ENCODE measurements at regions not wholly inside any gene's neighbourhood (a gene's known extent, or its start where the extent isn't known, plus 50 kb on each side); places are given as distances from the start of the nearest gene placed in this dataset.
"Not testable (repeated sequence)": the region's sequence is repeated elsewhere in the genome, so short reads cannot be mapped to it uniquely, and the experiment has no call there.

DNA sequence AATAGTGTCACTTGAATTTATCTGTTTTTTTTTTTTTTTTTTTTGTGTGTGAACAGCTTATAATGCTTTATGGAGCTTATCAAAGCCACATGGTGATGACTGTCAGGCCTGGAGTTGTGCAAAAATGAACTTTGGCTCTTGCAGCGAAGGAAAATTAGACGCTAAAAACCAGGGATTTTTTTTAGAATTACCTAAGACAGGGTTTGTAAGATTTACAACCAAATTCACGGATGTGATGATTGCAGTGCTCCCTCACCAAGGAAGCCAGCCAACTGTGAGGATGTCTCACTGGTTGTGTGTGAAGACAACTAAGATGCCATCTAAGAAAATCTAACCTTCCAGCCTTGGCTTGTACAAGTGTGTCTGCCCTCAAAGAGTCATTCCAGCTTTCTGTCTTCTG lies 127.1 kb upstream of the SLC4A4 start:
- DNase-seq: no peak

DNA sequence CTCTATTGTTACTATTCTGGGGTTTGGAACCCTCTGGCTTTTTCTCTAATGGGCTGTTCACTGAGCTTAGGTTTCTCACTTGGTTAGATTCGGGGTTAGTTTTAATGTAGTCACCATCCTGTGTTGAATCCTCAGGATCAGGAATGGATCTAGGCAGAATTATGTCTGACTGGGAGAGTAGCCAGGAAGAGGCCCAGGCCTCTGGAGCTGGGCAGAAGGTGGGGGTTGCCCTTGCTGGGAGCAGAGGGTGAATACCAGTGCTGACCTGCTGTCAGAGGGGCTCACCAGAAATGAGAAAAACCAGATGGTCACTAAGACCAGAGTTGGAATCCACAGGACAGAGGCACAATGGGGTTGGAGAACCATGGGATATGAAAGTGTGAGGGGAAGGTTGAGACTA lies 126.6 kb upstream of the SLC4A4 start:
- no peak for DNase-seq

DNA sequence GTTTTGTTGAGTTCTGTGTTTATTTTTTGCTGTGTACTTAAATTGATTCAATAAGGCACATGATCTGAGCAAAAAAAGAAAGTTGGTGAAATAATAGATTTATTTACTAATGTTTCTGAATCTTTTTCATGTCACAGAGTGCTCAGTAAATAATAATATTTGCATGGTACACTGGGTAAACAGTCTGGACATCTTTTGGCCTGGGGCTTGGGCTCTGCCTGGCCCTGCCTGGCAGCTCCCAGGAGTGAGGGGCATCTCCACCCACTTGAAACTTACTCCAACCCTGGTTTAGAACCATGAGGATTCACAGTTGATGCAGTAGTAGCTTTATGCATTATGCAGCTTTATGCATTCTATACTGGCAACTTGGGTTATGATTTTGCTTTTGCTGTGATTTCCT lies 124.2 kb upstream of the SLC4A4 start:
- DNase-seq: no peak

DNA sequence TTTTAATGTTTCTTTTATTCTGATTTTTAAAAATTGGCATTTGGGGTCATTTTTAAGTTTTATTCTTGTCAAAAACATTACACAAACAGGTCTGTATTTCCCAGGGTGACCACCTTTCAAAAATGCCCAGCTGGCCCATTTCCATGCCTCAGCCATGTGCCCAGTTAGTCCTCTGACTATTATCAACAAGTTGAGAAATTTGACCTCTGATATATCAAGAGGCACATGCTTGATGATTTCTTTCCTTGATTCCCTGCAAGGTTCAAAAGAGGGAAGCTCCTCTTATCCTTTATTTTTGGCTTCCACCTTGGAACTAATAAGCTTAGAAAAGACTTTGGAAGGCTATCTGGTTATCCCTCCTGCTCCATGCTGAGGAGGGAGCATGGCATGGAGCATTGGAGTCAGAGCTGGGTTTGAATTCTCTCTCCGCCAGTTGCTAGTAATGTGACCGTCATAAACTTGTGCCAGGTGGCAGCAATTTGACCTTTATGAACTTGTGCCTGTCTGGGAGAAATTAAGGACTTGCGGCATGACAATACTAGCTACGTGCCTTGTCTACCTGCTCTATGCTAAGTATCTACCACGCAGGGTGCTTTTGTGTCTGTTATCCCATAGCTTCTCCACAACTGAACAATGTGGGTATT lies 122.4 kb upstream of the SLC4A4 start:
- DNase-seq: no peak

DNA sequence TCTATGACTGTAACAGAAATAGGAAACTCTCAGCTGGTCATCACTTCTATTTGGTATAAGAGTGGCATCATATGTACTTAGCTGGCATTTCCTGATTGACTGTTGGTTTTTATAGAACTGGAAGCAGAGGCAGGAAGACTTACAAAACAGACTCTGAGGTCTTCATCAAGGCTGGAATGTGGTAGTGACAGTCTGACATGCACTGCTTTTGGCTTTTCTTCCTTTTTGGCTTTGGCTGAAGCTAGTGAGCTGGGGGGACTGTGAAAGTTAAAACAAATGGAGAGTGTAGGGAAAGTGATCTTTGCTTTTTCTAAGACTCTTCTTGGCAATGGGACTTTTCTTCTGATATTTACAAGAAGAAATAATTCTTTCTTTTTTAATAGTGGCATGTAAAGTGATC lies 121.1 kb upstream of the SLC4A4 start:
- DNase-seq: no peak

DNA sequence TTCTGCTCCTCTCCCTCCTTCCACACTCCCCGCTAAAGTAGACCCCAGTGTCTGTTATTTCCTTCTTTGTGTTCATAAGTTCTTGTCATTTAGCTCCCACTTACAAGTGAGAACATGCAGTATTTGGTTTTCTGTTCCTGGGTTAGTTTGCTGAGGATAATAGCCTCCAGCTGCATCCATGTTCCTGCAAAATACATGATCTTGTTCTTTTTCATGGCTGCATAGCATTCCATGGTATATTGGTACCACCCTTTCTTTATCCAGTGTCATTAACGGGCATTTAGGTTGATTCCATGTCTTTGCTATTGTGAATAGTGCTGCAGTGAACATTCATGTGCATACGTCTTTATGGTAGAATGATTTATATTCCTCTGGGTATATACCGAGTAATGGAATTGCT lies 118.0 kb upstream of the SLC4A4 start:
- not testable (repeated sequence) for DNase-seq

DNA sequence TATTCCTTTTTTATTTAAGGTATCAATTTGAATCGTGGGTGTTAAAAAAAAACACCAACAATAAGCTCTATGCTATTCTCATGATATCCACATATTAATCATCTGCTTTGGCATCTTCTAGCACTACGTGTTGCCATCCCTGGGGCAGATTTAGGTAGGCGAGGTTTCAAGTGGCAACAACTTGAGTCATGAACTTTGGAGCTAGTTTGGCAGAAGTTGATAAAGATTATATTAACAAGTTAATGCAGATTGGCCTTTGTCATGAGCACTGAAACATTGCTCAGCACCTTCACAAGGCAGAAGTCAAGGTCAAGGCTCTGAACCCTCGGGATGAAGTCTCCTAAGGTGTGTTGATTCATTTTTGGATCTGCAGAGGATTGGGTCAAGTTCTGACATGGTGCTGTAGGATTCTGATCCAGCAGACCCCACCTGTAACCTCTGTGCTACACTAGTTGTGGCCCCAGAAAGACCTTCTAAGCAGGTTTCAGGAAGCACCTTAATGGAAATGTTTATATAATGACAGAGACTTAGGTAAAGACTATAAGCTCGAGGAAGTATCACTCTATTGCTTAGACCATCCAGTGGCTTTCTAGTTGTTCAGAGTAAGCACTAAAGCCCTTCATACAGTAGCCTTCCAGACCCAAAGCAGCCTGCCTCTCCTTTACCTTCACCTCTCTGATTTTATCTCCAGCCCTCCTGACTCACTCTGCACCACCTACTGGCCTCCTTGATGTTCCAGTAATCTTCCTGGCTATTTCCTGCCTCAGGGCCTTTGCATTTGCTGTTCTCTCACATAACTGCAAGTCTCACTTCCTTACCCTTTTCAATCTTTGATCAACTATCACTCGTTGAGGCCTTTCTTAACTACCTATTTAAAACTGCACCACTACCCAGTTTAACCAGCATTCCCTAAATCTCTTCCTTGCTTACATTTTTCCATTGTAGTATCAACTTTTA lies 117.0 kb upstream of the SLC4A4 start:
- DNase-seq: no peak

DNA sequence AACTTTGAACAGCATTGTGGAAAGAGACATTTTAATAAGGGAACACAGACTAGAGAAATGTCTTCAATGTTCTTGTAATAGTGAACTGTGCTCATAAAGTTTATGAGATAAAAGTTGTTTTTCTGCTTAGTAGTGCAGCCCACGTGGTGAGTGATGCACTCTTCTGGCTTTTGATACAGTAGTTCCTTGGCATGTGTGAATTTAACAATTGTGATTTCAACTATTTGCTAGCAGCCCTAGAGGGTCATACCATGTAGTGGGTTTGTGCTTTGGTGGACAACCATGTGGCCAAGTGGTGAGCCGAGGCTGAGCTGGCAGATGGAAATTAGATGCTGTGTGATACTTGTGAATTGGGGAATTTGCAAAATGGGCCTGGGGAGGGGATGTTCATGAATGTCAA lies 116.2 kb upstream of the SLC4A4 start:
- DNase-seq: no peak

DNA sequence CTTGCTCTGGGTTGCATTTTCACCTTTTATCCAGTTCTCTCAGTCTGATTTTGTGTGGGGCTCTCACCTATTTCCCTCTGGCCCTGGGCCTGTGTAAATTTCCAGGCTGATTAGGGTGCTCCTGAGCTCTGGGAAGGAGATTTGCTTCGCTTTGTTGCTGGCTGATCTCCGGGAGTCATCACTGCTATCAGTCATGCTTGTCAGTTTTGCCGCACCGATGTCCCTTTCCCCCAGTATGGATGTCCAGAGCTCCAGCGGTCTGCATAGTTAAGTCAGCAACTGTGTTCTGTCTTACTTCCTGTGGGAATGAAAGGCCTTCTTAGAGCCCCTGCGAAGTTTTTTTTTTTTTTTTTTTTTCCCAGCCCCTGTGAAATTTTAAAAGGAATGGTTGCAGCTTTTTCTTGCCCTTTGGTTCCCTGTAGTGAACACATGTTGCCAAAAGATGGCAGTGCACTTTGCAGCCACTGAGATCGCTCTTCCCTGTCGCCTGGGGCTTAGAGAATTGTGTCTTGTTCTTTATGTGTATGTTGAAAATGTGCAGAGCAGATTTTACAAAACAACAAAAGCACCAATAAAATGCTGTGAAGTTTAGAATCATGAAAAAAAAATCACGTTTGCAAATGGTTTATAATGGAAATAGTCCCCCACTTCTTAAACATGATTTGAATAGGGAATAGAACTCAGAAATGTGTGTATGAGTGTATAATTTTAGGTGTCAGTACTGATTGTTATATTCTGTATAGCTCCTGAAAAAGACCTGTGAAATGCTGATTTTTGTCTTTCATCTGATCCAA lies 109.1 kb upstream of the SLC4A4 start:
- DNase-seq: no peak

DNA sequence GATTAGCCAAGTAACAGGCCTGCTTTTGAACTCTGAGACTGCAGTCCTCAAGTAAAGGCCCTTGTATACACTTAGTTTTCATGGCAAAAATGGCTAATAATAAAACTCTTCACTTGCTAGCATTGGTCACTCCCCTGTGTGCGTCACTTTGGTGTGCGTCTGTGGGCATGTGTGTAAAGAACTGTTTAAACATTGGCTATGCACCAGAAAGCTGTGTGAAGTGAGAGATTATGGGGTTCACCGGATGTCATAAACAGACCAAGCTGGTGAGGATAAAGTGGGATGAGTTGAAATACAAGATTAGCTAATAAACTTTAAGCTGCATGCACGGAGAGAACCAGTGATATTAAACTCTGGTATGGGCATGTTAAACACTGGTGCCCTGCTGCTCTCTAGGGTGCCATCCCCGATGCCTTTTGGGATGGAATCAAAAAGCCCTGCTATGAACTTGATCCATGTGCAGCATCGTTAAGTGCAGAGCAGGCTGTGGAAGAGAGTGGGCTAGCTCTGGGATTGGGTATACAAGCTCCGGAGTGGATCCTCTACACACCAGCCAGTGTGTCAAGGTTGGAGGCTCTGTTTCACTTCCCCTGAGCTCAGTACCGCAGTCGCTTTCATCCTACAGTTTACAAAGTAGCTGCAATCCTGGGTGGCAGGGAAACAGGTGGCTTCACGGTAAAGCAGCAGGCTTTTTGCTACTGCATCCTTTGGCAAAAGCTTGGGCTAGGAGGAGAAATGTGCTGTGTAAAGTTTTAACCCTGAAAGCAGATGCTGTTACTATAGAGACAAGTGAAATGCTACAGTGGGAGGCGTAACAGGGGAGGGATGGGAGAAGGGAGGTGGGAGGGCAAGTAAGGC lies 108.3 kb upstream of the SLC4A4 start:
- no peak for DNase-seq

DNA sequence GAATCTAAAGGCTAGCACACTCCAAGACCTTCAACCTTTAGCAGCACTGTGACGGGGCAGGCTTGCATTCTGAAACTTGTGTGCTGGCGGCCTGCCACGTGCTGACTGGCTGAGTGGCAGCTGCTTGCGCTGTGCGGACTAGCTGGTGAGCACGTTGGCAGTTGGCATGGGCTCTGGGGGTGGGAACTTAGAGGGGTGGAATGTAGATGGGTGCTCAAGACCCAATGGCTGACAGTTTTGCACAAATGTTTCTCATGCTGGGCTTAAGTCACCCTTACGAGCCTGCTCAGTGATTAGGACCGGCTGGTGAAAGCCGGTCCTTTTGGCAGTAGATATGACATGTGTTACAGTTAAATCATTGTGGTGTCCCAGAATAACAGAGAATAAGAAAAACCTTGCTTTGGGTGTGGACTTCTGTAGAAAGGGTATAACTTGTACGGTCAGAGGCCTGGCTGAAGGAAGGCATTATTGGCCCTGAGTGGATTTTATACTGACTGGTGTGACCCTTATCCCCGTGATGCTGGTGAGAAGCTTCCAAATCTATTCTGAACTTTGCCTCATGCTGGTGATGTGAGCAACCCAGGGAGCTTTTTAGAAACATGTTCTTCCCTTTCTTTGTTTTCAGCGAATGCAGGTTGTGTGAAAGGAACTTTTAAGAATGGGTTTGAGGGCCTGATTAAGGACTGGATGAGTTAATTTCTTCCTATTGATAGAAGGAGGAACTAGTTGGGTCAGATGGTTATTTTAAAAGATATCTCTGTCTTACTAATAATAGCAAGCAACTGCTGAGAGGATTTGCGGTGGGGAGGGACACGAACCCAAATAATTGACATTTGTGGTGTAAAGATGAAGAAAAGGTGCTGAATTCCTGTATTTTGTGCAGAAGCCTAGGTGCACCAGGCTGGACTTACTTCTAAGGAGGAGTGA lies 107.4 kb upstream of the SLC4A4 start:
- no peak for DNase-seq

DNA sequence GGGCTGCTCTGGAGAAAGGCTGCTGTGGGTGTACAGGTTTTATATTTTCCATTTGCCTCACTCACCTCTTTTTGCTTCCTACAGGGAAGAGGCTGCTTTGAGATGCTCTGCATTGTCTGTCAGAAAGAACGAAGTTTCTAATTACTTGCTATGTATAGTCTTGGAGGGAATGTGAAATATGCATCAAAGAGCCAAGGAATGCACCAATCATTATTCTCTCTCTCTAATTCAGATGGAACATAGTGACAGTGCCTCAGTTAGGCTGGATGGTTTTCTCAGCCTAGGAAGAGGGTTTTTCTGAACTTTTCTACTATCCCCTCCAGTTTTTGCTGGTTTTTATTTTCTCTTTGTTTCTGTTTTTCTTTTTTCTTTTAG lies 106.8 kb upstream of the SLC4A4 start:
- no peak for DNase-seq

DNA sequence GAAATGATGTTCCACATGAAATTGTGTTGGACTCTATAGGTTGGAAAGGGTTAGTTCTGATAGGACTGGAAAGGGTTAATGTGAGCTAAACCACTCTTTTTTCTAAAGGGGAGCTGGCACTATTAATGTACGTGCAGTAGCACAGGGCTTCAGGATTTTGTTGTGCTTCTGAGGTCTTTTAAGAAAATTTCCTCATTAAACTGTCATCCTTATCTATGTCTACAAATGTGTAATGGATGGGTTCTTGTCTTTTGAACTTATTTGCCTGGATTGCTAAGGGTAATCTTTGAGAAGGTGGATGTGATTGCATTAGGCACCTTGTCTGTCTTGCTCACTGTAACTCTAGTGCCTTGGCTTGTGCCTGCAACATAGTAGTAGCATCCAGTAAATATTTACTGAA lies 106.0 kb upstream of the SLC4A4 start:
- DNase-seq: peak; percentile 11

DNA sequence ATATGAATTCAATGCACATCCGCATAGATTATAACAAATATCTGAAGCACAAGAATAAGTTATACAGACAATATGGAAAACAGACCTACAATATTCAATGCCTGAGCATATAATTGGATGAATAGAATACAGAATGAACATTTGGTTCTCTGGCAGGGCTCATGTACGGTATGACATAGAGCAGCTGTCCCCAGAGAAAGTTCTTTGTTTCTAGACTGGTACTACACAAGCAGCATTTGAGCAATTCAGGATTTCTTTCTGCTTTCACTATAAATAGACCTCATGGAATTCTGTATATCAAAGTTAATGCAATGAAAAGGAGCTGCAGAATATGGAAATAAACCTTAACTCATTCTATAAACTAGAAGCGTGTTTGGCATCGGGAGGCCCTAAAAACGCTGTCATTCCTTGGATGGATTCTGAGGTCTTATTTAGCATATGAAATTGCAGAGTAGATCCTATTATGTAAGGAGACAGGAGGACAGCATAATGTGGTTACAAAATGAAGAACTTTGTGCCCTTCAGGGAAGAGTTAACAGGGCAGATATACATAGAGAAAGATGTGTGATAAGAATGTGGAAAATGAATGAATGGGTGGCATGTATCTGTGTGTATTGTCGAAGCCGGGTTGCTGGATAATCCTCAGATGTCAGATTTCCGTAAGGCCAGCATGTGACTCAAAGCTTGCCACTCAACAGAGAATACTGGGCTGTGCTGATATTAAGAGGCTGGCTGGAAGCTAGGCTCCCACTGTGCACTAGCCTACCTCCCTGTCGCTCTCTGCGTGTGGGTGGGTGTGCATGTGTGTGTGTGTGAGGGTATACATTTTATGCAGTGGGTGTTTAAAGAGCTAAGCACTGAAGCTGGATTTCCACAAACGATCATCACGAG lies 103.3 kb upstream of the SLC4A4 start:
- DNase-seq: no peak

DNA sequence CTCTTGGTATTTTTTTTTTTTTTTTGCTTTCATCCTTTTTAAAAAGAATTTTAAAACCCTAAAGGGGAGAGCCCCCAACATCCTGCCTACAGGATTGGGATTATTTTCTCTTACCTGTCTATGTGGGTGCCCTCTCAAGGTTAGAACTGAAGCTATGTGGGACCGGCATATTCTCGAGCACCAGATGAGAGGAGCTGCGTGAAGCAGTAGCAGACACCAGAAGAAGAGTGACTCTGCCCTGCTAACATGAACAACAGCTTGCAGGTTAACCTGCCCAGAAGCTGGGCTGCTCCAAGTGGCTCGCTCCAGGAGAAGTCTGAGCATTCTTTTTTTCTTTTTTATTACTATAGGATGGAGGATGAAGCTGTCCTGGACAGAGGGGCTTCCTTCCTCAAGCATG lies 102.6 kb upstream of the SLC4A4 start:
- no peak for DNase-seq

DNA sequence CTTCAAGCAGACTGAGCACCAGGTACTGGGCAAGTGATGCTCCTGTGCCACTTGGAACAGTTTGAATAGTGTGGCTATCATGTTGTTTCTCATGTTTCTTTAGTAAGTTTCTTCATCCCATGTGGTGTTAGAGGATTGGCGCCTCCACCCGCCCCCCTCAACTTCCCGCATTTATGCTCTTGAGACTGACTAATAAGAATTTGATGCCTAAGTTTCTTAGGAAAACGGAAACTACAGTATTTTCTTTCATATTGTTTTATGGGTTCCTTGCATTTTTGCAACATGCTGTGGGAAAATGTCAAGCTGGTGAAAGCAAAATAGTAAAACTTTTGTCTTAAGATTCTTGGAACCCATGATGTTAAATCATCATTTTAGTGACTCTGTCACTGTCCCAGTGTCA lies 101.2 kb upstream of the SLC4A4 start:
- DNase-seq: no peak

DNA sequence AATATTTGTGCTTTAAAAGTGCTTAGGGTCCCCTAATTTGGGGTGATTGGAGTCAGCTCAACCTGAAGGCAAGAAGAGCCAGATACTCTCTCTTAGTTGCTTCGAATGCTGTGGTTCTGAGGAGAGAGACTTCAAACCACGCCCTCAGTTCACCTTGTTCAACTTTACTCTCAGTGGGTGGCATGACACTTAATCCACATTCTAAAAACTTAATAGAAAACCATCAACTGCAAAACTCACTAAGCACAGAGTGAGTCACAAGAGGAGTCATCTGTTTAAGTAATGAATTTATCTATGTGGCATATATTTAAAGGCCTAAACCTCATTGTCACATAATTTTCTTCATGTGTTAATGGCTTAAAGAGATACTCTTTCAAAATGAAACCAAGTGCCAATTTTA lies 99.5 kb upstream of the SLC4A4 start:
- peak; percentile 7 for DNase-seq

DNA sequence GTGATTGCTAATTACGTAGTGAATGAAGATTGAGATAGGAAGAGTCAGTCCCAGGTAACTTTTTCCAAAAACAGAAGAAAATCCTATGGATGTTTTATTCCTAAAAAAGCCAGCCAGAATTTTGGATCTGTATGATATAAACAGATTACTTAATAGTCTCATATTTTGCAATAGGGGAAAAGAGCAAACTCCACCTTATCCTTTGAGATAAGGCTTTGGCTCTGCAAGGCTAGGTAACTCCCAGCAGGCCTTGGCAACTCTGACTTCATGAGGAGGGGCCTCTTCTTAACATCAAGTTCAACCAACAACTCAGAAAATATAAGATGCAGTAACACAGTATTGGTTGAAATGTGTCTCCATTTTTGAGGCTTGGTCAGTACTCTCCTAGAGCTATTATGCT lies 98.7 kb upstream of the SLC4A4 start:
- peak; percentile 59 for DNase-seq

DNA sequence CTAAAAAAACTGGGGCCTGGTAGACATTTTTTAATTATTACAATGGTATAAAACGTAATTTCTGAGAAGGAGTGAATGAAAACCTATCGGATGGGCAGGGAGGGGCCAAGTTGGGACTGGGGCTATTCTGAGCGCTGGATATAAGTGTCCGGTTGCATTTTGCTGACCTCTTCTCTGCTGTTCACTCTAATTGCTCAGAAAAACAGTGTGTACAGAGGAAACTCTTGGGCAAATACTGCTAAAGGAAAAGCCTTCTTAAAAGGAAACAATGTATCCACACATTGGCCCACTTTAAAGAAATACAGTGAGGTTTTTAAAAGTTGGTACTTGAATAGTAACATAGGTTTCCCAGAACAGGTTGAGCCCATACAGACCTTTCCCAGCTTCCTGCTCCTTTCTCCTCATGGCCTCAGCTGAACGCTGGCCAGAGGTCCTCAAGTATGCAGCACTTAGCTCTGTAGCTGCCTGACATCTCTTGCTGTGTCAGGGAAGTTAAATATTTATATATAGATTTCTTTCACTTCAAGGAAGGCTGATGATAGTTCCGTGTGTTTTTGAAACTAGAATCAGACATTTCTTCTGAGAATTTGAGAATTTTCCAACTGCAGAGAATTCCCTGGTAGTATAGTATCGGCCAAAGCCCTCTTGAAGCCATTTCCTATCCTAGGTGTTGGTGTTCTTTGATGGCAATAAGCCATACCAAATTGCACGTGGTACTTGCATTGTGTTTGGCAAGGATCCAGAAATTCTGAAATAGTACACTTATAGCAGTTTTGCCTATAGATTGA lies 97.1 kb upstream of the SLC4A4 start:
- DNase-seq: no peak
